ENCODE measurements at regions not wholly inside any gene's neighbourhood (a gene's known extent, or its start where the extent isn't known, plus 50 kb on each side); places are given as distances from the start of the nearest gene placed in this dataset.

DNA sequence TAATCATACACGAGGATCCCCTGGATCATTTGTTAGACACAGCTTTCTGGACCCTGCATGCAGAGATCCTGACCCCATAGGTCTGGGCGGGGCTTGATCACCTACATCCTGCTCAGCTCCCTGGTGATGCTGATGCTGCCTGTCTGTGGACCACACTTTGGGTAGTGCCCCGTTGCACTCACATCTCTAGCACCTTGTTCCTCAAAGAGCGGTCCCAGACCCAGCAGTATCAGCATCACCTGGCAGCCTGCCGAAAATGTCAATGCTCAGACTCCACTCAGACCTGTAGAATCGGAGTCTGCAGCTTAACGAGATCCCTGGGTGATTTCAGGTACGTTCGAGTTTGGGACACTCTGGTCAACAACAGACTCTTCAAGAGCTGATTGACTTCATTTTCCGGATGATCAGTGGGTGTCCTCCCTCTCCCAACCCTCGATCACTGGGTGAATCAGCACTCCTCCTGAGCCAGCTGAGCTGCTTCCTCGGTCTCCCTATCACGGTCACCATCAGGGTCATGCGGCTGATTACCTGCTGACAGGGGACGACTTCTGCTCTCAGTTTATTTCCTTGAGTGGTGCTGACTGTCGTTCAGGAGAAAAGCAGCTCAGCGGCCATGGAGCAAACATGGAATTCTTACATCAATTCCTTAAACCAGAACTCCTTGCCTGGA is 150.6 kb upstream of the RAB12 start:
- H2AFZ ChIP-seq (ENCODE audit: low read length): no peak overlapping the region
- BruUV-seq (replicated peaks): no TSS peak
- no peaks in the 10 kb centered on the region for H4K20me1 ChIP-seq (ENCODE audit: low read length)
- no peaks in the 10 kb centered on the region for H3K79me2 ChIP-seq (ENCODE audit: low read length)
- ChIA-PET CTCF (no interaction called here), POLR2A (ENCODE audit: unreplicated experiment) (interaction anchor here (0.6 kb wide), 1 partner anchor 178 kb away, joined by 3 read pairs; no protein-coding TSS in a partner anchor)
- ATAC-seq (no peak), DNase-seq (no peak)
- intact Hi-C loops (cut with micrococcal nuclease): no loop called here
- H3K27ac ChIP-seq (ENCODE audit: low read length): no peak overlapping the region
- H3K4me1 ChIP-seq (ENCODE audit: insufficient read depth, low read length): no peaks in the 10 kb centered on the region
- no peak overlapping the region for H3K4me3 ChIP-seq (ENCODE audit: low read length)
- H3K9ac ChIP-seq (ENCODE audit: low read length): no peak overlapping the region
- no peaks in the 10 kb centered on the region for H3F3A ChIP-seq (ENCODE audit: low read length, unreplicated experiment)
- TF ChIP-seq EZH2phosphoT487 (IDR thresholded peaks at IDR 0.05; ENCODE audit: borderline replicate concordance, low read length): no peak
- TF ChIP-seq, protein P1, sequence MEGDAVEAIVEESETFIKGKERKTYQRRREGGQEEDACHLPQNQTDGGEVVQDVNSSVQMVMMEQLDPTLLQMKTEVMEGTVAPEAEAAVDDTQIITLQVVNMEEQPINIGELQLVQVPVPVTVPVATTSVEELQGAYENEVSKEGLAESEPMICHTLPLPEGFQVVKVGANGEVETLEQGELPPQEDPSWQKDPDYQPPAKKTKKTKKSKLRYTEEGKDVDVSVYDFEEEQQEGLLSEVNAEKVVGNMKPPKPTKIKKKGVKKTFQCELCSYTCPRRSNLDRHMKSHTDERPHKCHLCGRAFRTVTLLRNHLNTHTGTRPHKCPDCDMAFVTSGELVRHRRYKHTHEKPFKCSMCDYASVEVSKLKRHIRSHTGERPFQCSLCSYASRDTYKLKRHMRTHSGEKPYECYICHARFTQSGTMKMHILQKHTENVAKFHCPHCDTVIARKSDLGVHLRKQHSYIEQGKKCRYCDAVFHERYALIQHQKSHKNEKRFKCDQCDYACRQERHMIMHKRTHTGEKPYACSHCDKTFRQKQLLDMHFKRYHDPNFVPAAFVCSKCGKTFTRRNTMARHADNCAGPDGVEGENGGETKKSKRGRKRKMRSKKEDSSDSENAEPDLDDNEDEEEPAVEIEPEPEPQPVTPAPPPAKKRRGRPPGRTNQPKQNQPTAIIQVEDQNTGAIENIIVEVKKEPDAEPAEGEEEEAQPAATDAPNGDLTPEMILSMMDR (conservative IDR thresholded peaks at IDR 0.05; ENCODE audit: low read depth, low read length): no peak
- no peak for TF ChIP-seq EZH2 (IDR thresholded peaks at IDR 0.05; ENCODE audit: low read length, unreplicated experiment)
- no peaks in the 10 kb centered on the region for H3K9me2 ChIP-seq (replicated peaks; ENCODE audit: low read length)
- H3K36me3 ChIP-seq (ENCODE audit: low read depth, low read length): no peaks in the 10 kb centered on the region
- no peaks in the 10 kb centered on the region for H3K9me3 ChIP-seq (ENCODE audit: low read length)
- no peaks in the 10 kb centered on the region for H3K27me3 ChIP-seq (ENCODE audit: low read length)
- H3K4me2 ChIP-seq (ENCODE audit: low read length): no peak overlapping the region

DNA sequence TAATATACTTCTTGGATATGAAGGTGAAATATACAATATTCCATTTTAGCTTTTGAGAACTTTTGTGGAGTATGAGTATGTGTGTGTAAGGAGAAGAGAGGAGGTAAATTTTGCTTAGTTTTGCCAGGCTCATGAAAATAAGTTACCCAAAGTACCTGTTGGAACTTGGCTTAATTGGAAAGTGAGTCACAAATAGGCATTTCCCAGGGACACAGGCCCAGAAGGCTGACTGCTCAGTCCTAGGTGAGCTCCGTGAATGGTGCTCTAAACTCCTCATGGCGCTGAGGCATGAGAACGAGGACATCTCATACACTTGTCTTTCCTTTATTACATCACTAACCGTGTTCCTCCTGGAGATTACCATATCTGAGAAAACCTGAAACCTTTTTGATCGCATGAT is 148.5 kb upstream of the RAB12 start:
- CTCF ChIA-PET: no interaction called here
- no peak for ATAC-seq
- intact Hi-C loops (cut with micrococcal nuclease): no loop called here

DNA sequence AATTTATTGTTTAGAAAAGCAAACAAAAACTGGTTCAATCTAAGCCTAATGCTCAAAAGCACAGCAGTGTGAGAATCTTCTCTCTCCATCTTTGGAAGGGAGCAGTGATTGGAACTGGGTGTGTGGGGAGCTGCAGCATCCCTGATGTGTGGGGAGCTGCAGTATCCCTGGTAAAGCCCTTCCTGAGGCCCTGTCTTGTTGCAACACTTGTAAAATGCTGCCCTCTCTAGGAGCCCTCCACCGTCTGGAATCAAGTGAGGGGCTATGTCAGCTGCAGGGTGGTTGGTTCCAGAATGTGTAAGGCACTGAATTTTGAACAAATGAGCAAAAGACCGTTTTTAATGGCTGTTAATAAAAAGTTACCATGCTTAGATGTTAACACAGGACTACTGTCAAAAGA is 147.7 kb upstream of the RAB12 start:
- no peak for DNase-seq
- CTCF ChIA-PET: no interaction called here
- Histone ChIP-seq H3K27me3 (ENCODE audit: low read length) (no peaks in the 10 kb centered on the region), H3K9me2 (replicated peaks; ENCODE audit: low read length) (no peaks in the 10 kb centered on the region), H3K4me1 (ENCODE audit: insufficient read depth, low read length) (no peaks in the 10 kb centered on the region), H3K27ac (ENCODE audit: low read length) (no peak overlapping the region), H3K36me3 (ENCODE audit: low read depth, low read length) (no peaks in the 10 kb centered on the region), H3F3A (ENCODE audit: low read length, unreplicated experiment) (no peaks in the 10 kb centered on the region), H3K9me3 (ENCODE audit: low read length) (no peaks in the 10 kb centered on the region), H3K4me3 (ENCODE audit: low read length) (no peak overlapping the region), H3K9ac (ENCODE audit: low read length) (no peak overlapping the region), H3K4me2 (ENCODE audit: low read length) (no peak overlapping the region), H3K79me2 (ENCODE audit: low read length) (no peaks in the 10 kb centered on the region), H2AFZ (ENCODE audit: low read length) (no peak overlapping the region), H4K20me1 (ENCODE audit: low read length) (no peaks in the 10 kb centered on the region)
- ATAC-seq: peak; percentile 51; the same call in 1 of the 2 replicates
- no TSS peak for BruUV-seq (replicated peaks)
- intact Hi-C loops (cut with micrococcal nuclease): no loop called here
- TF ChIP-seq, protein P1 (conservative IDR thresholded peaks at IDR 0.05; ENCODE audit: low read depth, low read length): no peak
- TF ChIP-seq EZH2phosphoT487 (IDR thresholded peaks at IDR 0.05; ENCODE audit: borderline replicate concordance, low read length): no peak
- TF ChIP-seq EZH2 (IDR thresholded peaks at IDR 0.05; ENCODE audit: low read length, unreplicated experiment): no peak
- POLR2A ChIA-PET (ENCODE audit: unreplicated experiment): no interaction called here

More for the DNA sequence above, 148.5 kb upstream of the RAB12 start:
- no peak overlapping the region for H3K4me2 ChIP-seq (ENCODE audit: low read length)
- no peak overlapping the region for H3K4me3 ChIP-seq (ENCODE audit: low read length)
- DNase-seq: no peak
- no peak overlapping the region for H3K27ac ChIP-seq (ENCODE audit: low read length)
- H3K9ac ChIP-seq (ENCODE audit: low read length): no peak overlapping the region
- no peaks in the 10 kb centered on the region for H3K9me2 ChIP-seq (replicated peaks; ENCODE audit: low read length)
- no peaks in the 10 kb centered on the region for H3F3A ChIP-seq (ENCODE audit: low read length, unreplicated experiment)
- TF ChIP-seq, protein P1 (conservative IDR thresholded peaks at IDR 0.05; ENCODE audit: low read depth, low read length): no peak
- TF ChIP-seq EZH2phosphoT487 (IDR thresholded peaks at IDR 0.05; ENCODE audit: borderline replicate concordance, low read length): no peak
- TF ChIP-seq EZH2 (IDR thresholded peaks at IDR 0.05; ENCODE audit: low read length, unreplicated experiment): no peak
- no peaks in the 10 kb centered on the region for H3K9me3 ChIP-seq (ENCODE audit: low read length)
- no peak overlapping the region for H2AFZ ChIP-seq (ENCODE audit: low read length)
- no peaks in the 10 kb centered on the region for H4K20me1 ChIP-seq (ENCODE audit: low read length)
- H3K4me1 ChIP-seq (ENCODE audit: insufficient read depth, low read length): no peaks in the 10 kb centered on the region
- no peaks in the 10 kb centered on the region for H3K27me3 ChIP-seq (ENCODE audit: low read length)
- no TSS peak for BruUV-seq (replicated peaks)
- H3K79me2 ChIP-seq (ENCODE audit: low read length): no peaks in the 10 kb centered on the region
- no peaks in the 10 kb centered on the region for H3K36me3 ChIP-seq (ENCODE audit: low read depth, low read length)
- POLR2A ChIA-PET (ENCODE audit: unreplicated experiment): no interaction called here
